OCI-LY3 (cell line): ENCODE measurements at regions not wholly inside any gene's neighbourhood (a gene's known extent, or its start where the extent isn't known, plus 50 kb on each side); places are given as distances from the start of the nearest gene placed in this dataset.

Experiments
- EZH2phosphoT487 ChIP-seq: fragments of 200-600 bp; shearing (Covaris generic); IDR thresholded peaks from 2 replicates; pipeline ENCODE4 v1.6.1; 2018; ENCODE audit warnings: antibody characterized with exemption, mixed run types, low read depth
- TF ChIP-seq, protein P1 (sequence below): fragments of 200-600, 300-600 bp; sonication (generic); IDR thresholded peaks from 2 replicates; pipeline ENCODE4 v1.5.1; 2014; ENCODE audit warnings: antibody characterized with exemption, low read length, low read depth

DNA sequence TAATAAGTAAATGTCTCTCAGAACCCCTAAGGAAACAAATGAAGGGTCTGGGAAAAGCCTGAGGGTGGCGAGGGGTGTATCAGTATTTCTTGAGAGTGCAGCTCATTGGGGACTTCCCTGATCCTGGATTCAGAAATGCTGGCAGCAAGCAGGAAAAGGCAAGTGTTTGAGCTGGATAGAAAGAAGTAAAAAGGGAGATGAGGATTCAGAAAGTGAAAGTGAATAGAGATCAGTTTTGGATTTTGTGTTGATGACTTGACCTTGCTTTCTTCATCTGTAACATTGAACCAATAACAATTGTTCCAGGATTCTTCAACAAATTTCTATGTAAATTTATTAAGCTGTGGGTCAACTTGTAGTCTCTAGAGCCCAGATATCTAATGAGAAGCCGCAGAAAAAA lies 66.9 kb upstream of the CTSC start:
- TF ChIP-seq, protein P1, sequence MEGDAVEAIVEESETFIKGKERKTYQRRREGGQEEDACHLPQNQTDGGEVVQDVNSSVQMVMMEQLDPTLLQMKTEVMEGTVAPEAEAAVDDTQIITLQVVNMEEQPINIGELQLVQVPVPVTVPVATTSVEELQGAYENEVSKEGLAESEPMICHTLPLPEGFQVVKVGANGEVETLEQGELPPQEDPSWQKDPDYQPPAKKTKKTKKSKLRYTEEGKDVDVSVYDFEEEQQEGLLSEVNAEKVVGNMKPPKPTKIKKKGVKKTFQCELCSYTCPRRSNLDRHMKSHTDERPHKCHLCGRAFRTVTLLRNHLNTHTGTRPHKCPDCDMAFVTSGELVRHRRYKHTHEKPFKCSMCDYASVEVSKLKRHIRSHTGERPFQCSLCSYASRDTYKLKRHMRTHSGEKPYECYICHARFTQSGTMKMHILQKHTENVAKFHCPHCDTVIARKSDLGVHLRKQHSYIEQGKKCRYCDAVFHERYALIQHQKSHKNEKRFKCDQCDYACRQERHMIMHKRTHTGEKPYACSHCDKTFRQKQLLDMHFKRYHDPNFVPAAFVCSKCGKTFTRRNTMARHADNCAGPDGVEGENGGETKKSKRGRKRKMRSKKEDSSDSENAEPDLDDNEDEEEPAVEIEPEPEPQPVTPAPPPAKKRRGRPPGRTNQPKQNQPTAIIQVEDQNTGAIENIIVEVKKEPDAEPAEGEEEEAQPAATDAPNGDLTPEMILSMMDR = no peak
- TF ChIP-seq EZH2phosphoT487 = no peak
